ENCODE measurements at regions not wholly inside any gene's neighbourhood (a gene's known extent, or its start where the extent isn't known, plus 50 kb on each side); places are given as distances from the start of the nearest gene placed in this dataset.

DNA sequence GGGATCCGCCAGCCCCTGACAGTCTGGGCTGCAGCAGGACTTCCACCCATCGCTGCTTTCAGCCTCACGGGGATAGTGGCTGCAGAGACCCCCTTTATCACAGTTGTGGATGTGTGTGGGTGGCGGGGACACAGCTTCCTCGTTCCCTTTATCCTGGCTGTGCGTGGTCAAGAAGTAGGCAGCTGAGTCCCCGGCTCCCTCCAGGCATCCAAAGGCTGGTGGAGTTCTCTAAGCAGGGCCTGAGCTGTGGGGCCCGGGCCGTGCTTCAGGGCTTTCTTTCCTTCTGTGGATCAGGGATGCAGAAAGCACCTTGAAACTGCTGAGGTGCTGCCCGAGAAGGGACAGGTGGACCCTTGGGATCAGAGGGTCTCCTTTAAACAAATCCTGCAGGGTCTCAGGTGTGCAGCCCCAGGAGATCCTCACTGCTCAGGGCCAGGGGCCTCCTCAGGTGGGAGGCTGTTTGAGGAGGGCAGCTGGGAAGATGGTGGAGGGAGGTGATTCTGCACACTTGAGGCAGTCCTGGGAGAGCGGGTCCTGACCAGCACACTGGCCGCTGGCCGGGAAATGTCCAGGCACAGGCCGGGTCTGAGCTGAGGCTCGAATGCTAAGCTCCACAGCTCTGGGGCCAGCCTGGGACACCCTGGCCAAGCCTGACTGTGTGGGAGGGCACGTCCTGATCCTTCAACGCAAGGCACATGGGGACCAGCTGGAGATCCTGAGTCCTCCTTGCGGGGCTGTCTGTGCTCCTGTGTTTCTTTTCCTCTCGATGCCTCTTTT lies 1024.3 kb downstream of the BRD1 start:
- no peaks in the 10 kb centered on the region for H3K9me3 ChIP-seq
- no peak for DNase-seq
- Mint-ChIP-seq H3K36me3 (no peaks in the 10 kb centered on the region), H3K4me1 (no peaks in the 10 kb centered on the region), H3K27ac (no peak overlapping the region), H3K4me3 (no peak overlapping the region), H3K9me3 (no peaks in the 10 kb centered on the region), H3K27me3 (peaks cover 2 to 6% of the 10 kb centered on the region in 2 donors)
- CTCF ChIA-PET: no interaction called here
- H3K27me3 ChIP-seq (replicated peaks in 1 of 2; ENCODE audit: control insufficient read depth in 2 of 2, extremely low read depth in 1 of 2, insufficient read depth in 2 of 2, low read length in 1 of 2): peaks cover 0 to 22% of the 10 kb centered on the region in 2 experiments
- no peak overlapping the region for H3K27ac ChIP-seq (ENCODE audit: low read length)
- no peak for ATAC-seq (replicated peaks in 1 of 4)
- H3K4me3 ChIP-seq (ENCODE audit: control insufficient read depth in 1 of 2, extremely low read depth in 1 of 2, low read length in 1 of 2): no peak overlapping the region
- no peaks in the 10 kb centered on the region for H3K36me3 ChIP-seq (ENCODE audit: control insufficient read depth in 2 of 2, extremely low read depth in 1 of 2, insufficient read depth in 1 of 2, low read length in 1 of 2)
- WGBS (ENCODE audit: insufficient coverage): 62% methylated on average over 16 of the region's 19 CpGs
- H3K4me1 ChIP-seq (ENCODE audit: control insufficient read depth in 1 of 2, extremely low read depth in 1 of 2, insufficient read depth in 2 of 2, low read length in 2 of 2): no peaks in the 10 kb centered on the region
- POLR2A ChIA-PET: no interaction called here

DNA sequence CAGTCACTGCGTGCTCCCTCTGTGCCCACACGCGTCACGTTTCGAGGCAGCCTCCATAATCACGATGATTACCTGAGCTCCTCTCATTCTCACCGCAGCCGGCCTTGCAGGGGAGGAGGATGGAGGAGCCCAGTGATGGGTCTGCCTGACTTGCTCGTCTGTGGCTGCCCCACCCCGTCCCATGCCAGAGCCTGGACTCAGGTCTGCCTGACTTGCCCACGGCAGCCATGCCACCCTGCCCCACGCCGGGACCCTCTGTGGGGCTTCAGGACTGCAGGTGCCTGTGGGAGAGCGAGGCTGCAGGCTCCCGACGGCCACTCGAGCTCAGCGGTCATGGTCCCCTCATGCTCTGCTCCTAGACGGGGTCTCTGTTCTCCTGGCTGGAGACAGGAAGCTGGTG lies 1025.1 kb downstream of the BRD1 start:
- Histone ChIP-seq H3K4me1 (ENCODE audit: control insufficient read depth in 1 of 2, extremely low read depth in 1 of 2, insufficient read depth in 2 of 2, low read length in 2 of 2) (no peaks in the 10 kb centered on the region), H3K27me3 (replicated peaks in 1 of 2; ENCODE audit: control insufficient read depth in 2 of 2, extremely low read depth in 1 of 2, insufficient read depth in 2 of 2, low read length in 1 of 2) (peaks cover 0 to 27% of the 10 kb centered on the region in 2 experiments), H3K4me3 (ENCODE audit: control insufficient read depth in 1 of 2, extremely low read depth in 1 of 2, low read length in 1 of 2) (no peak overlapping the region), H3K36me3 (ENCODE audit: control insufficient read depth in 2 of 2, extremely low read depth in 1 of 2, insufficient read depth in 1 of 2, low read length in 1 of 2) (no peaks in the 10 kb centered on the region), H3K27ac (ENCODE audit: low read length) (no peak overlapping the region), H3K9me3 (no peaks in the 10 kb centered on the region)
- ChIA-PET POLR2A (no interaction called here), CTCF (no interaction called here)
- ATAC-seq (replicated peaks in 1 of 4): no peak
- H3K4me3 Mint-ChIP-seq: no peak overlapping the region
- no peak for DNase-seq
- H3K9me3 Mint-ChIP-seq: no peaks in the 10 kb centered on the region
- H3K4me1 Mint-ChIP-seq: no peaks in the 10 kb centered on the region
- WGBS (ENCODE audit: insufficient coverage): 74% methylated on average over 12 of the region's 19 CpGs
- no peaks in the 10 kb centered on the region for H3K36me3 Mint-ChIP-seq
- H3K27me3 Mint-ChIP-seq: peaks cover 3 to 4% of the 10 kb centered on the region in 2 donors
- H3K27ac Mint-ChIP-seq: no peak overlapping the region

GRCh38 chr22:48800886-48801607 lies 1026.6 kb downstream of the BRD1 start:
- H3K4me3 ChIP-seq (ENCODE audit: control insufficient read depth in 1 of 2, extremely low read depth in 1 of 2, low read length in 1 of 2): no peak overlapping the region
- ATAC-seq (replicated peaks in 1 of 4) (no peak), DNase-seq (no peak)
- no peak overlapping the region for H3K27ac ChIP-seq (ENCODE audit: low read length)
- no peaks in the 10 kb centered on the region for H3K36me3 ChIP-seq (ENCODE audit: control insufficient read depth in 2 of 2, extremely low read depth in 1 of 2, insufficient read depth in 1 of 2, low read length in 1 of 2)
- no peaks in the 10 kb centered on the region for H3K4me1 ChIP-seq (ENCODE audit: control insufficient read depth in 1 of 2, extremely low read depth in 1 of 2, insufficient read depth in 2 of 2, low read length in 2 of 2)
- Mint-ChIP-seq H3K36me3 (no peaks in the 10 kb centered on the region), H3K27me3 (peaks cover 3% of the 10 kb centered on the region in 2 donors), H3K4me1 (no peaks in the 10 kb centered on the region), H3K27ac (no peak overlapping the region), H3K9me3 (no peaks in the 10 kb centered on the region), H3K4me3 (no peak overlapping the region)
- H3K9me3 ChIP-seq: no peaks in the 10 kb centered on the region
- ChIA-PET CTCF (no interaction called here), POLR2A (no interaction called here)
- WGBS (ENCODE audit: insufficient coverage): 91% methylated on average over 7 of the region's 14 CpGs
- peaks cover 0 to 30% of the 10 kb centered on the region in 2 experiments for H3K27me3 ChIP-seq (replicated peaks in 1 of 2; ENCODE audit: control insufficient read depth in 2 of 2, extremely low read depth in 1 of 2, insufficient read depth in 2 of 2, low read length in 1 of 2)

GRCh38 chr22:48800036-48800885 lies 1027.4 kb downstream of the BRD1 start:
- ChIA-PET POLR2A (no interaction called here), CTCF (no interaction called here)
- H3K36me3 Mint-ChIP-seq: no peaks in the 10 kb centered on the region
- H3K27ac ChIP-seq (ENCODE audit: low read length): no peak overlapping the region
- no peaks in the 10 kb centered on the region for H3K9me3 ChIP-seq
- no peak for DNase-seq
- H3K4me1 Mint-ChIP-seq: no peaks in the 10 kb centered on the region
- H3K36me3 ChIP-seq (ENCODE audit: control insufficient read depth in 2 of 2, extremely low read depth in 1 of 2, insufficient read depth in 1 of 2, low read length in 1 of 2): no peaks in the 10 kb centered on the region
- no peak overlapping the region for H3K4me3 Mint-ChIP-seq
- no peak overlapping the region for H3K27ac Mint-ChIP-seq
- no peaks in the 10 kb centered on the region for H3K4me1 ChIP-seq (ENCODE audit: control insufficient read depth in 1 of 2, extremely low read depth in 1 of 2, insufficient read depth in 2 of 2, low read length in 2 of 2)
- ATAC-seq (replicated peaks in 1 of 4): no peak
- H3K9me3 Mint-ChIP-seq: no peaks in the 10 kb centered on the region
- WGBS (ENCODE audit: insufficient coverage): 72% methylated on average over 17 of the region's 23 CpGs
- peaks cover 3% of the 10 kb centered on the region in 2 donors for H3K27me3 Mint-ChIP-seq
- peaks cover 0 to 30% of the 10 kb centered on the region in 2 experiments for H3K27me3 ChIP-seq (replicated peaks in 1 of 2; ENCODE audit: control insufficient read depth in 2 of 2, extremely low read depth in 1 of 2, insufficient read depth in 2 of 2, low read length in 1 of 2)
- no peak overlapping the region for H3K4me3 ChIP-seq (ENCODE audit: control insufficient read depth in 1 of 2, extremely low read depth in 1 of 2, low read length in 1 of 2)

GRCh38 chr22:48799227-48799970 lies 1028.3 kb downstream of the BRD1 start:
- Histone ChIP-seq H3K4me1 (ENCODE audit: control insufficient read depth in 1 of 2, extremely low read depth in 1 of 2, insufficient read depth in 2 of 2, low read length in 2 of 2) (no peaks in the 10 kb centered on the region), H3K27me3 (replicated peaks in 1 of 2; ENCODE audit: control insufficient read depth in 2 of 2, extremely low read depth in 1 of 2, insufficient read depth in 2 of 2, low read length in 1 of 2) (peaks cover 0 to 29% of the 10 kb centered on the region in 2 experiments), H3K4me3 (ENCODE audit: control insufficient read depth in 1 of 2, extremely low read depth in 1 of 2, low read length in 1 of 2) (no peak overlapping the region), H3K27ac (ENCODE audit: low read length) (no peak overlapping the region), H3K9me3 (no peaks in the 10 kb centered on the region), H3K36me3 (ENCODE audit: control insufficient read depth in 2 of 2, extremely low read depth in 1 of 2, insufficient read depth in 1 of 2, low read length in 1 of 2) (no peaks in the 10 kb centered on the region)
- H3K27me3 Mint-ChIP-seq: peaks cover 3% of the 10 kb centered on the region in 2 donors
- H3K27ac Mint-ChIP-seq: no peak overlapping the region
- ATAC-seq (replicated peaks in 1 of 4) (no peak), DNase-seq (no peak)
- CTCF ChIA-PET: no interaction called here
- 90% methylated on average over 12 of the region's 18 CpGs for WGBS (ENCODE audit: insufficient coverage)
- H3K4me3 Mint-ChIP-seq: no peak overlapping the region
- POLR2A ChIA-PET: no interaction called here
- no peaks in the 10 kb centered on the region for H3K9me3 Mint-ChIP-seq
- H3K36me3 Mint-ChIP-seq: no peaks in the 10 kb centered on the region
- no peaks in the 10 kb centered on the region for H3K4me1 Mint-ChIP-seq

Data from T-cell (primary cell).